Spleen (tissue), 7 donors: ENCODE measurements at regions not wholly inside any gene's neighbourhood (a gene's known extent, or its start where the extent isn't known, plus 50 kb on each side); places are given as distances from the start of the nearest gene placed in this dataset.

ENCODE experiments used
- POLR2A ChIP-seq, 3 donors: fragments of 450-650 bp; IDR thresholded peaks; one replicate each; pipeline ENCODE4 v1.5.1; 2017; ENCODE audit warnings: antibody characterized with exemption in 3 of 3, mild to moderate bottlenecking in 1 of 3
- POLR2AphosphoS5 ChIP-seq, 3 donors: sonication (generic); formaldehyde crosslinking; IDR thresholded peaks; one replicate each; pipeline ENCODE4 v1.5.1; 2017; ENCODE audit warnings: antibody characterized with exemption in 3 of 3
- TF ChIP-seq, protein P1 (sequence below), 11 experiments: fragments of 200-600 bp in 7 of 11; fragments of 450-650 bp in 4 of 11; sonication (generic) in 4 of 11; IDR thresholded peaks in 8 of 11; conservative IDR thresholded peaks in 3 of 11; 1 replicate in 7 of 11; 2 replicates in 4 of 11; pipeline versions ENCODE4 v1.4.0 to v1.8.0; 2016 to 2021; ENCODE audit warnings: antibody characterized with exemption in 11 of 11, inconsistent platforms in 4 of 11, mild to moderate bottlenecking in 1 of 11
- donor health status: DM: no; HTN: no; CAD: no; lungs with moderate emphysema.
- donor health status: DM: no; HTN: no; CAD: no.
- donor health status: DM: no; HTN: no; CAD: no.

DNA sequence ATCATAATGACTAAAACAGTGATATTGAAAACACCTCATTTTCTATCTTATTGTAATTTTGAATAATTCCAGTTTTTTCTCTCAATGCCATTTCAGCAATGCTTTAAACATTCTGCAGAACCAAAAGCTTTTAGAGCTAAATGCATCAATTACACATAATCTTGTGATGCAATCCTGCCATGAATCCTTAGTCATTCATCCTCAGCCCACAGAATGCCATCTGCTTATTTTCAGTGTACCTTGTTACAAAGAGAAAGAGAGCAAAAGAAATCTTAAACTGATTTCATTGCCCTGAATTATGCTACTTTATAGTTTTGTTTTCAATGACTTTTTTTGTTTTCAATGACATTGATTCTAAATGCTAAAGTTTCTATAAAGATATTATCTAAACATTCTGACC lies 1234.8 kb upstream of the C9orf72 start:
- TF ChIP-seq, protein P1, sequence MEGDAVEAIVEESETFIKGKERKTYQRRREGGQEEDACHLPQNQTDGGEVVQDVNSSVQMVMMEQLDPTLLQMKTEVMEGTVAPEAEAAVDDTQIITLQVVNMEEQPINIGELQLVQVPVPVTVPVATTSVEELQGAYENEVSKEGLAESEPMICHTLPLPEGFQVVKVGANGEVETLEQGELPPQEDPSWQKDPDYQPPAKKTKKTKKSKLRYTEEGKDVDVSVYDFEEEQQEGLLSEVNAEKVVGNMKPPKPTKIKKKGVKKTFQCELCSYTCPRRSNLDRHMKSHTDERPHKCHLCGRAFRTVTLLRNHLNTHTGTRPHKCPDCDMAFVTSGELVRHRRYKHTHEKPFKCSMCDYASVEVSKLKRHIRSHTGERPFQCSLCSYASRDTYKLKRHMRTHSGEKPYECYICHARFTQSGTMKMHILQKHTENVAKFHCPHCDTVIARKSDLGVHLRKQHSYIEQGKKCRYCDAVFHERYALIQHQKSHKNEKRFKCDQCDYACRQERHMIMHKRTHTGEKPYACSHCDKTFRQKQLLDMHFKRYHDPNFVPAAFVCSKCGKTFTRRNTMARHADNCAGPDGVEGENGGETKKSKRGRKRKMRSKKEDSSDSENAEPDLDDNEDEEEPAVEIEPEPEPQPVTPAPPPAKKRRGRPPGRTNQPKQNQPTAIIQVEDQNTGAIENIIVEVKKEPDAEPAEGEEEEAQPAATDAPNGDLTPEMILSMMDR (IDR thresholded peaks at IDR 0.05 in 8 of 11, conservative IDR thresholded peaks at IDR 0.05 in 3 of 11), result no peak
- no peak for TF ChIP-seq POLR2A (IDR thresholded peaks at IDR 0.05)
- no peak for TF ChIP-seq POLR2AphosphoS5 (IDR thresholded peaks at IDR 0.05)
